ENCODE measurements at regions not wholly inside any gene's neighbourhood (a gene's known extent, or its start where the extent isn't known, plus 50 kb on each side); places are given as distances from the start of the nearest gene placed in this dataset.
"Not testable (repeated sequence)": the region's sequence is repeated elsewhere in the genome, so short reads cannot be mapped to it uniquely, and the experiment has no call there.

DNA sequence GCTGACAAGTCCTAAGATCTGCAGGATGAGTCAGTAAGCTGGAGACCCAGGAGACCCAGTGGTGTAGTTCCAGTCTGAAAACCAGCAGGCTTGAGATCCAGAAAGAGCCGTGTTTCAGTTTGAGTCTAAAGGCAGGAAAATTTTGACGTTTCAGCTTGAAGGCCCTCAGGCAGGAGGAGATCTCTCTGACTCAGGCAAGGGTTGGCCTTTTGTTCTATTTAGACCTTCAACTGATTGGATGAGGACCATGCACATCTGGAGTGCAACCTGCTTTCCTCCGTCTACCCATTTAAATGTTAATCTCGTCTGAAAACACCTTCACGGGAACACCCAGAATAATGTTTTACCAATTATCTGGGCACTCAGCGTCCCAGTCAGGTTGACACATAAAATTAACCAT lies 69.5 kb downstream of the NPIPA7 start:
- DNase-seq = not testable (repeated sequence)

DNA sequence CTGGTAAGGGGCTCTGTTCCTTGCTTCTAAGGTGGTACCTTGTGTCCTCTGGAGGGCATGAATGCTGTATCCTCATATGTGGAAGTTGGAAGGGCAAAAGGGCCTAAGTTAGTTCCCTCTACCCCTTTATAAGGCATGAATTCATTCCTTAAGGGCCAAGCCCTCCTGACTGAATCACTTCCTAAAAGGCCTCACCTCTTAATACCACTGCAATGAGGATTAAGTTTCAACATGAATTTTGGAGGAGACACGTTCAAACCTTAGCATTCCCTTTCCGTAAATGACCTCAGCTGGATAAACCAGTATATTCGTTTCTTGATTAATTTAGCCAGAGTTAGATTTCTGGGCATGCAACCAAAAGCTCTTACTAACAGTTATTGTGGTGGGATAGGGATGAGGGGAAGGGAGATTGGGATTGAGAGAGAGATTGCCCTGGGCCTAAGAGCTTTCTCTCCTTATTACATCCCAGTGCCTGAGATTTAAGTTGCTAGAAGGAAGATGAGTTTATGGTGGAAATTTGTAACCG lies 70.8 kb downstream of the NPIPA7 start:
- not testable (repeated sequence) for DNase-seq

DNA sequence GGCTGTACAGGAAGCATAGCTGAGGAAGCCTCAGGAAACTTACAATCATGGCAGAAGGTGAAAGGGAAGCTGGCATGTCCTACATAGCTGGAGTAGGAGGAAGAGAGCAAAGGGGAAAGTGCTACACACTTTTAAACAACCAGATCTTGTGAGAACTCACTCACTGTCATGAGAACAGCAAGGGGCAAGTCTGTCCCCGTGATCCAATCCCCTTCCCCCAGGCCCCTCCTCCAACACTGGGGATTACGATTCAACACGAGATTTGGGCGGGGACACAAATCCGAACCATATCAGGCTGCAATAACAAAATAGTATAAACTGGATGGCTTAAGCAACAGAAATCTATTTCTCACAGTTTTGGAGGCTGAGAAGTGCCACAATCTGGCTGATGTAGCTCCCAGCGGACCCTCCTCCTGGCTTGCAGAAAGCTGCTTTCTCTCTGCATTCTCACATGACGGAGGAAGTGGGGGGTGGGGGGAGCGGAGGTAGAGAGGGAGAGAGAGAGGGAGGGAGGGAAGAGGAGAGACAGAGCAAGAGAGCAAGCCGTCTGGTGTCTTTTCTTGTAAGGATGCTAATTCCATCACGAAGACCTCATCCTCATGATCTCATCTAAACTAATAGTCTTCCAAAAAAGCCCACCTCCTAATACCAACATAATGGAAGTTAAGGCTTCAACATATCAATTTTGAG lies 72.9 kb downstream of the NPIPA7 start:
- not testable (repeated sequence) for DNase-seq

DNA sequence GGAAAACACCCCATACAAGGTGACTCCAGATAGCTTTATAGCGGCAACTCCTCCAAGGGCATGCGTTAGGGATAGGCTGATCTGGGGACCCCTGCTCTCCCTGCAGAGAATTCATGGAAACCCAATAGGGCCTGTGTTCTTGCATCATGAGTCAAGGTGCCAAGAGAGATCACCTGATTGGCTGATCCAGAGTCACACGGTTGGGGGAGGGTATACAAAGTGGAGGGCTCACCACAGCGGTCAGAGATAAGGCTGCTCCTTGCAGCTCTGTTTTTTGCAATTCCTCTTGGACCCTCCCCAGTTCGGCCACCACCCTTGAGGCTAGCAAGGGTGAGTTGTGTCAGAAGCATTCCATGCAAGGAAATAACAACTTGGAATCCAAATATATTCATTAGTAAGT lies 79.6 kb downstream of the NPIPA7 start:
- DNase-seq = not testable (repeated sequence)

DNA sequence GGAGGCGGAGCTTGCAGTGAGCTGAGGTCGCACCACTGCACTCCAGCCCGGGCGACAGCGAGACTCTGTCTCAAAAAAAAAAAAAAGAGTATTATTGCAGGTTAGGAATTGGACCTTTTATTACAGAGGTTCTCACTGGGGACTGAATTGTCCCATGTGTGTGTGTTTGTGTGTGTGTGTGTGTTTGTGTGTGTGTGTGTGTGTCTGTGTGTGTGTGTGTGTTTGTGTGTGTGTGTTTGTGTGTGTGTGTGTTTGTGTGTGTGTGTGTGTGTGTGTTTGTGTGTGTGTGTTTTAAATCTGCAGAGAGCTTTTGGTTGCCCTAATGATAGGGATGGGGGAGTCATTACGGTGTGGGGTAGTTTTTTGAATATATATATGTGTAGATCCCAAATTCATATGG lies 84.9 kb downstream of the NPIPA7 start:
- DNase-seq = not testable (repeated sequence)

DNA sequence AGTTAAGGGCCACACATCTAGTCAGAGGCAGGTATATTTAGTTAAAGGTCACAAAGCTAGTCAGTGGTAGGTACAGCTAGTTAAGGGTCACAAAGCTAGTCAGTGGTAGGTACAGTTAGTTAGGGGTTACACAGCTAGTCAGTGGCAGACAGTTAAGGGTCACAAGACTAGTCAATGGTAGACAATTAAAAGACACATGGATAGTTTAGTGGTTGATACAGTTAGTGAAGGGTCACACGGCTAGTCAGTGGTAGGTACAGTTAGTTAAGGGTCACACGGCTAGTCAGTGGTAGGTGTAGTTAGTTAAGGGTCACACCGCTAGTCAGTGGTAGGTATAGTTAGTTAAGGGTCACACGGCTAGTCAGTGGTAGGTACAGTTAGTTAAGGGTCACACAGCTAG lies 110.0 kb downstream of the NPIPA7 start:
- not testable (repeated sequence) for DNase-seq

DNA sequence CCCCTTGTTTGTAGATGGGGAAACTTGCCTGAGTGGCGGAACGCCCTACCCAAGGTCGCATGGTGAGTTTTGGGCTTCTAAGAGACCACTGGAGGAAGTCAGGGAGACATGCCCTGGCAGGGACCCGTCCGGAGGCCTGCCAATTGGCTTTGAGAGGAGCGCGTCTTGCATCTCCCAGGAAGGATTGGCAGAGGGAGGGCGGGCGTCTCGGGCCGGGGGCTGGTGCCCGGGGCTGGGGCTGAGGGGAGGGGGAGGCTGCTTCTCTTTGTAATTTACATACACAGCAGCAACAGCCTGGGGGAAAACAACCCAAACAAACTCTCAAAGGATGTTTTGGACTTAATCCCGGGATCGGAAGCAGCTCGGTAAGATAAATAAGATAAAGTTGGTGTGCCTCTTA lies 110.5 kb downstream of the NPIPA7 start:
- not testable (repeated sequence) for DNase-seq

DNA sequence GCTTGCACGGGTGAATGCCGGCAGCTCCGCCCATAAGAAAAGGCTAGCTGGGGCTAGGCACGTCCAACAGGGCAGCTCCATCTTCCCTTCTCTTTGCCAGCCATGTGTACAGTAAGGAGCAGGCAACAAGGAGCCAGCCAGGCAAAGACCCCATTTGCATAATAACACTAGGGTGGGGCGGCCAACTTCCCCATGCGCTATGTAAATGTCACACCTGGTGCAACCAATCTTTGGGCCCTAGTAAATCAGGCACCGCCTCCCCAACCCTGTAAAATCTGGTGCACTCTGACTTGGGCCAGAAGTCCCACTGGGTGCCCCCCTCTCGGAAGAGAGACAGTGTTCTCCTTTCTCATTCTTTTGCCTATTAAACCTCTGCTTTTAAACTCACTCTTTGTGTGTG lies 115.2 kb downstream of the NPIPA7 start:
- not testable (repeated sequence) for DNase-seq

DNA sequence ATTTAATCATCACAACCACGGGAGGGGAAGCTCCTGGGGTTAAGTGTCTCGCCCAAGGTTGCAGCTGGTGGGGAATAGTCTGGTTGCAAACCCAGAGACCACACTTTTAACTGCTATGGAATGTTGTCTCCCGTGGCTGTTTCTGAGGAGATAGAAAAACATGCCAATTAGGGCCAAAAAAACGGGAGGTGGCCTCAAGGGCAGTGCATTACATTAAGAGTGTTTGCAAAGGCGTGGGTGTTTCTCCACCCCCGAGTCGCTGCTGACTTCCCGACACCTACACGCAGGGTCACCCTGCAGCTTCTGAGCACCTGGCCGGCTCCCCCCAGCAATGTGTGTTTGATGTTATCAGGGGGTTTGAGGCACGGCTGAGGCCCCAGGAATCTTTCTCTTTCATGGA lies 116.1 kb downstream of the NPIPA7 start:
- DNase-seq = not testable (repeated sequence)

DNA sequence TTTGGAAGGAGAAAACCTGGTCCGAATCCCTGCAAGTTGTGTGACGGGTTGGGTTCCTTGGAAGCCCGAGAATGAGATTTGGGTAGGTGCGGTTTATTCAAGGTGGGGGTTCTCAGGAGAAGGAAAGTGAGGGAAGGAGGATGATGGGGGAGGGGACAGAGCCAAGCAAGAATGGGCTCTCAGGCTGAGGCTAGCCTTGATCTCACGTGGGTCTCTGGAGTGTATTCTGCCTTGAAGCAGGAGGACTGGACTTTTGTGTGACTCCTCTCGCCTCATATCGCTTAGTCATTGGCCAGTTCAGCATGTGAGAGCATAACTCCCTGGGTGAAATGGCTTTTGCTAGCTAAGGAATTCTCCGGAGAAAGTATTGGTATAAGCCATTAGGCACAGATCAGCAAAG lies 120.9 kb downstream of the NPIPA7 start:
- not testable (repeated sequence) for DNase-seq

DNA sequence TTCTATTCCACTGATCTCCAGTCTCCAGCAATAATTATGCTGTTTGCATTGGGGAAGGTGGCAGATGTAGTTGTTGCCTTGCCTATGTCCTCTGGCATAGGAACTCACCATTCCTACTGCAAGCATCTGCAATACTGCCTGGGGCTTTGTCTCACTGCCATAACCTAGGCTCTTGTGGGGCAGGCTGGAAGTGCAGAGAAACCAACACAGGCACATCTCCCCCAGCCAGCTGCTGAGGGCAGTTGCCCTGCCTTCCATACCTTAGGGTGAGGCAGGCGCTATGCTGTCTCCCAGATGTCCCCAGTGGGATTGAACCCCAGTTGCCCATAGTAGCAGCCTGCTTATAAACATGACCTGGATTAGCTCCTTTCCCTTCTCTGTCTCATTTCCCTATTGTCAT lies 128.1 kb downstream of the NPIPA7 start:
- DNase-seq = not testable (repeated sequence)

DNA sequence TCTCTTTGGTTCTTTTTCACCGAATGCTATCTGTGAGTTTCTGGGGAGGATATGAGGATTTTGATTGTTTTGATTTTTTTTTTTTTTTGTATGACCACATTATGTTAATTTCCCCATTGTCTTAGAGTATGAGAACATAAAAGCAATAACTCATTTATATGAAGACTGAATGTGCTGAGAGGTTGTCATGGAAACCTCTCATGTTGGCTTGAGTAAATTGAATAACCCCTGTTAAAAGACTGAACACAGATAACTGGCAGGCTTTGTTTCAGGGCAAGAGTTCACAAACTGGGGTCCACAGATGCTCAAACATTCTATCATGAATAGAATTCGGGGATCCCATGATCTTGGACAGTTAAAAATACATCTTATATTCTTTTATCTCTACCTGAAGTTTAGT lies 129.4 kb downstream of the NPIPA7 start:
- DNase-seq = not testable (repeated sequence)

DNA sequence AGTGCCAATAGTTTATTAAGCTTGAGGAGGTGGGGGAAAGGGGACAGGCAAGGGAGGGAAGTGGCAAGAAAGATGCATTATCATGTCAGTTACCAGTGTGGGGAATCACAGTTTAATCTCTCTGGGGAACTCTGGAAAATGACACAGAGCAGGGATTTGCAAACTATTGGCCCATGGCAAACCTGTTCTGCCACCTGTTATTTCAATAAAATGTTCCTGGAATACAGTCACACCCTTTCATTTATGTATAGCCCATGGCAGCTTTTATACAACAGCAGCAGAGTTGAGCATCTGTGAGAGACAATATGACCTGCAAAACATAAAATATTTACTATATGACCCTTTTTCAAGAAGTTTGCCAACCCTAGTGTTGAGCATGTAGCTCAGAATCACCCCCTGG lies 140.5 kb downstream of the NPIPA7 start:
- not testable (repeated sequence) for DNase-seq

DNA sequence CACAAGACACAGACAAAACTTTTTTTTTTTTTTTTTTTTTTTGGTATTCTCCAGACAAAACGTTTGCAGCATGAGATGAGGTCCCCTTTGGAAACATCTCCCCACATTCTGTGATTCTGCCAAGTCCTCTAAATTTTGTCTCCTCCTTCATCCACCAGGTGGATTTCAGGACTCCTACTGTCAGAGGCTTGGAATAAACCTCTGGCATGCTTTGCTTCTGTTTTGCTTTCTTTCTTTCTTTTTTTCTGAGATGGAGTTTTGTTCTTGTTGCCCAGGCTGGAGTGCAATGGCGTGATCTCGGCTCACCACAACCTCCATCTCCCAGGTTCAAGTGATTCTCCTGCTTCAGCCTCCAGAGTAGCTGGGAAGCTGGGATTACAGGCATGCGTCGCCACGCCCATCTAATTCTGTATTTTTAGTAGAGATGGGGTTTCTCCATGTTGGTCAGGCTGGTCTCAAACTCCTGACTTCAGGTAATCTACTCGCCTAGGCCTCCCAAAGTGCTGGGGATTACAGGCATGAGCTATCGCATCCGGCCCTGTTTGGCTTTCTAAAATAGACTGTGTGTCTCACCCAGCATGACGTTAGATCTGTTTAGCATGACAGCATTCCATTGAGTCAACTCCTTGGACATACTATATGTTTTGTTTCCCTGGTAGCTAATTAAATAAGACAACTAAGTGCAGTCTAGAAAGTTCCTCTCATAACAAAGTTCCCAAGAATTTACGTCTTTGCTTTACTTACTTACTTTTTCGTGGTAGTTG lies 142.5 kb downstream of the NPIPA7 start:
- DNase-seq = not testable (repeated sequence)

DNA sequence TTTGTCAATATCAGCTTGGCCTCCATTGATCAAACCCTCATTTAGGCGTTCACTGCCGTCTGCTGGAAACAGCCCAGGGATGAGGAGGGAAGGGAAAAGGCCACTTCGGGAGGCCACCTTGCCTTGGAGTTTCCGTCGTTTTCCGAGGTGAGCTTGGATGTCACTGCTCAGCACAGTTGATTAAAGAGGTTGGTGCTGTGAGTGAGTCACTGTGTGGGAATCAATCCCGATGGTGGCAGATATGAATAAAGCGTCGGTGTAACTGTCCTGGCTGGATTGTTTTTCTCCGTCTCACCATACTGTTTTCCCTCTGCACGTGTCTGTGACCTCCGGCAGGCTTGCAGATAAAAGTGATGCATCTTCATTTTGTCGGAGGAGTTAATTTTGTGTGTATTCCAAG lies 148.1 kb downstream of the NPIPA7 start:
- DNase-seq = not testable (repeated sequence)

DNA sequence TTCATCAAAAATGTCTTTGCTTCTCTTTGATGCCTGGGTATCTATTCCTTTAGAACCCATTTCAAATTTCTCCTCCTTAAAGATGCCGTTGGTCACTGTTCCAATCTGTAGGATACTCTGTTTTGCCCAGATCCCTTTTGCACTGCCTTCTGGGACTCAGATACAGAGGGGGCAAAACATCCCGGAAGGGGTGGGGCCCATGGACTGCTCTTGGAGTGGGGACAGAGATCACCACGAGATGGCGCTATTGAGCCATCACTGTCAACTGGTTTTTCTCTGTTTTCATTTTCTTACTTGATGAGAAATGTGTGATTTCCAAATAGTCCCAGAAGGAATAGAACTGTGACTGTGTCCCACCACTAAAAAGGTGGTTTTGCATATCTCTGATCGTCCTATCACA lies 151.8 kb downstream of the NPIPA7 start:
- DNase-seq = not testable (repeated sequence)

DNA sequence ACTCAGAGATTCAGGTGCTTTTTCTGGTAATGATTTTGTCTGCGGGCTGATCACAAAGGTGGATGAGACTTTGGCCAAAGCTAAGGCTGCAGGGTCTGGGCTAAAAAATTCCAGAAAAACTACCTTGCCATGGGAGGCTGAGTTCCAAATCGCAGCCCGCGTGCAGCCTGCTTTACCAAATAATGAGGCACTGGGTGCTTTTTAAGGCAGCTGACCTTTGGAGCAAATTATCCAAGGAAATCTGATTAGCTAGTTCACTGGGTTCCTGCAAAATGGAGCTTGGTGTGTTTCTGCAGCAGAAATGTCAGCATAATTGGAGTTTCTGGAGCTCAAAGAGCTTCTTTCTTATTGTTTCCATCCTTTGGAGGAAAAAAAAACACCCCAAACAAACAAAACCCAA lies 156.6 kb downstream of the NPIPA7 start:
- DNase-seq = not testable (repeated sequence)

DNA sequence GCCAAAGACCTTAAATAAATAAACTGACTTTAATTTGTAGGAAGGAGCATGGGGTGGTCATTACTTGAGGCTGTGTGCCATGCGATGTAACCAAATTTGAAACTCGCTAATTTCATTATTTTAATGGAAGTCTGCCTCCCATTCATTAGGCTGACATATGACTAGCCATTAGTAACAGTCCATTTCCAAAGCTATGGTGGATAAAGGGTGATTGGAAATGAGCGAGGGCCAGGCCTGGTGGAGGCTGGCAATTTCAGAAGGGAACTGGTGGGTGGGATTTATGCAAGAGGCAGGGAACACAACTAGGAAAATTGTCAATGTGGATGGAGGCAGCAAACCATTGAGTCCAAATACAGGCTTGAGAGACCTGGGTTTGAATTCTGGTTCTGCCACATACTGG lies 157.2 kb downstream of the NPIPA7 start:
- not testable (repeated sequence) for DNase-seq

DNA sequence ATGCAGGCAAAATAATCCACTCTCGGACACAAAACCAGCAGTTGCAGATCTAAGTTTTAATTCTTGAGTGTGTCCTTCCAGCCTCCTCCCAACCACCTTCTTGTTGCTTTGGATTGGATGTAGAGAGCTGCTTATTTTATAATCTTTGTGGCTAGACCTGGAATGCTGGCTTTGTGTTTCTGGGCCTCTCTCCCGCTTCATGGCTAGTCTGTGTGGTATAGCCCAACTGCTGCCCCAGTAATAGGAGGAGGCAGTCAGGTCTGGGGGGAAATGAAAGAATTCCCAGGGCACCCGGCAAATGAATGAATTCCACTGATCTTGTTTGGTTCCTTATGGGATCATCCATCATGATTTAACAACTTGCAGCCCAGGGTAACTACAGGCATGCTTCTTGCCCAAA lies 170.8 kb downstream of the NPIPA7 start:
- not testable (repeated sequence) for DNase-seq

DNA sequence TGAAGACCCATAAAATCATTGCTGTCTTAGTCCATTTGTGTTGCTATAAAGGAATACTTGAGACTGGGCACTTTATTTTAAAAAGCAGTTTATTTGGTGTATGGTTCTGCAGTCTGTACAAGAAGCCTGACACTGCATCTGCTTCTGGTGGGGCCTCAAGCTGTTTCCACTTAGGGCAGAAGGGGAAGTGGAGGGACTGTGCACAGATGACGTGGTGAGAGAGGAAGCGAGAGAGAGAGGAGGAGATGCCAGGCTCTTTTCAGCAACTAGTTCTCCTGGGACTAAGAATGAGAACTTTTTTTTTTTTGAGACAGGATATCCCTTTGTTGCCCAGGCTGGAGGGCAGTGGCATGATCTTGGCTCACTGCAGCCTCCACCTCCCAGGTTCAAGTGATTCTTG lies 171.9 kb downstream of the NPIPA7 start:
- DNase-seq = not testable (repeated sequence)

DNA sequence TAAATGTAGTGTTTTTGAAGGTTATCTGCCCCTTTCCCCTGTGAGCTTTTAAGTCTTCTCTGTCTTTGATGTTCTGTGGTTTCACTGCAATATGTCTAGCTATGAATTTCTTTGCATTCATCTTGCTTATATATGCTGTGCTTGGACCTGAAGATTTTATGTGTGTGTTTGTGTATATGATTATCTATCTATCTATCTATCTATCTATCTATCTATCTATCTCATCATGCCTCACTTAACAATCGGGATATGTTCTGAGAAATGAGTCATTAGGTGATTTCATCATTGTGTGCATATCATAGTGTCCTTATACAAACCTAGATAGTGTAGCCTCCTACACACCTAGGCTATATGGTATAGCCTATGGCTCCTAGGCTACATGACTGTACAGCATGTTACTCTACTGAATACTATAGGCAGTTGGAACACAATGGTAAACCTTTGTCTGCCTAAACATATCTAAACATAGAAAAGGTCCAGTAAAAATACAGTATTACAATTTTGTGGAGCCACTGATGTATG lies 173.9 kb downstream of the NPIPA7 start:
- DNase-seq = not testable (repeated sequence)

DNA sequence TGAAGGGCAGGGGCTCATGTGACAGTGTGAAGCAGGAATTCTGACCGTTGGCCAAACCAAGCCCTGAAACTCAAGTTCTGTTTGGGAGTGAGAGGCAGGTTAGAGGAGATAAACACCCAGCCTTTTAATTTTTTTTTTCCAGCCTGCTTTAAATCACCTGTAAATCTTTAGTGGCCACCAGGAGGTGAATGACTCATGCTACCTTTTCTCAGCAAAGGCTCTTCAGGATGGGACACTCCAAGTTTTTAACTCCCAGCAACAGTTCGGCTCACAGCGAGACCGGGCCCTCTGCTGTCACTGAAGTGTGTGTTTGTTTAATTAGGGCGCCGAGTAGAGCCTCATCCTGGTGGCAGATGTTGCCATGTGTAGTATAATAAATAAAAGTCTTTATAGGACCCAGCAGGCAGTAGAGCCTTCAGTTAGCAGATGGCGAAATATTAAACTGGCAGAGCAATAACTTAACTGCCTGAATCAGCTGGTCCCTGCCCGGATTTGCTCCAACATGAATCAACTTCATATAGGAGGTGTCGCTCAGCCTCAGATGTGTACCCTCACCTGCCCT lies 180.3 kb downstream of the NPIPA7 start:
- not testable (repeated sequence) for DNase-seq

DNA sequence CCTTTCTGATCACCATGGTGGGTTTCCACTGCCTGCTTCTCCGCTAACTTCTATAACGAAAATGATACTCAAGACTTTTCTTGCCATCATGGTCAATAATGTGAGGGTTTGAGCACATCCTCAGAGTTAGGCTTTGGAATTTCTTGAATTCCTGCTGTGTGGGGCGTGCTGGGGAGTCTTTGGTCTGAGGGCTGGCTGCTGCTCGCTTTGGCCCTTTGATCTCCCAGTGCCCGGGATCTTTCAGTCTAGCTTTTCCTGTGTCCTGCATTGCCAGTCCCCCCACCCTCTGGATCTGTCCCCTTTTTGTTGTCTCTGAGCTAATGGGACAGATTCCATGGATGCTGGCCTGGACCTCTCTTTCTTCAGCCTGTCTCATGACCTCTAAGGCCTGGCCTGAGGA lies 182.6 kb downstream of the NPIPA7 start:
- DNase-seq = not testable (repeated sequence)

Measured in central memory CD4-positive, alpha-beta T cell (primary cell).